ENCODE measurements at regions not wholly inside any gene's neighbourhood (a gene's known extent, or its start where the extent isn't known, plus 50 kb on each side); places are given as distances from the start of the nearest gene placed in this dataset.

GRCh38 chr10:16352146-16352545 lies 84.7 kb upstream of the PTER start:
- Histone ChIP-seq H2BK15ac (ENCODE audit: low read length) (no peak overlapping the region), H3K27ac (ENCODE audit: low read depth, low read length) (no peak overlapping the region), H2BK5ac (ENCODE audit: low read depth, low read length) (no peak overlapping the region), H2BK120ac (replicated peaks; ENCODE audit: low read depth, low read length) (no peak overlapping the region), H2BK20ac (ENCODE audit: low read length) (no peak overlapping the region), H2BK12ac (ENCODE audit: low read depth, low read length) (no peak overlapping the region), H3K14ac (ENCODE audit: insufficient read length) (no peak overlapping the region), H4K5ac (ENCODE audit: insufficient read length, low read depth, low read length) (no peak overlapping the region), H4K91ac (replicated peaks; ENCODE audit: insufficient read length, low read length) (no peak overlapping the region), H3K23me2 (ENCODE audit: low read depth, low read length) (no peaks in the 10 kb centered on the region), H2AFZ (ENCODE audit: low read length) (no peak overlapping the region), H3K9ac (replicated peaks in 1 of 4; ENCODE audit: extremely low read depth in 1 of 4, low read depth in 3 of 4, low read length in 3 of 4) (no peak overlapping the region), H2AK5ac (ENCODE audit: low read depth, low read length) (no peak overlapping the region), H3K4me3 (ENCODE audit: extremely low read depth in 1 of 4, insufficient read depth in 2 of 4, low read depth in 3 of 4, low read length in 4 of 4) (no peak overlapping the region), H3K4me2 (ENCODE audit: insufficient read depth in 1 of 2, low read depth in 2 of 2, low read length in 2 of 2) (no peak overlapping the region), H3K9me3 (ENCODE audit: insufficient read depth in 2 of 2, low read depth in 1 of 2, low read length in 1 of 2) (0 out of 4 replicates have a peak, but pooled peaks cover 0 to 3% of the 10 kb centered on the region in 2 experiments), H3K79me2 (ENCODE audit: control insufficient read depth in 1 of 2, insufficient read depth in 2 of 2, low read length in 2 of 2) (no peaks in the 10 kb centered on the region), H3K79me1 (ENCODE audit: low read depth, low read length) (no peaks in the 10 kb centered on the region), H3K56ac (replicated peaks; ENCODE audit: insufficient read length, low read depth, low read length) (no peak overlapping the region), H3K36me3 (ENCODE audit: control insufficient read depth in 2 of 4, insufficient read depth in 4 of 4, low read length in 3 of 4) (peaks cover 0 to 9% (median 0%) of the 10 kb centered on the region in 4 experiments; a peak in 2 of 8 replicates), H3K23ac (ENCODE audit: insufficient read length) (no peak overlapping the region), H3K4ac (replicated peaks; ENCODE audit: insufficient read length, low read depth, low read length) (no peak overlapping the region), H3K27me3 (replicated peaks in 1 of 4; ENCODE audit: control insufficient read depth in 3 of 4, extremely low read depth in 1 of 4, insufficient read depth in 3 of 4, low read length in 3 of 4) (no peaks in the 10 kb centered on the region), H4K8ac (ENCODE audit: extremely low read depth, insufficient read depth, low read length) (no peak overlapping the region), H3K4me1 (replicated peaks in 1 of 4; ENCODE audit: control insufficient read depth in 3 of 4, insufficient read depth in 4 of 4, low read length in 3 of 4) (peaks cover 0 to 4% (median 1%) of the 10 kb centered on the region in 4 experiments; a peak in 1 of 7 replicates), H3K18ac (ENCODE audit: extremely low read depth, low read length) (no peak overlapping the region), H4K20me1 (replicated peaks in 1 of 2; ENCODE audit: control insufficient read depth in 1 of 2, insufficient read depth in 2 of 2, low read length in 2 of 2) (no peaks in the 10 kb centered on the region)
- ChIA-PET POLR2A (ENCODE audit: partially characterized antibody) (no interaction called here), CTCF (ENCODE audit: partially characterized antibody) (interaction anchor here (0.5 kb wide), 1 partner anchor 425 kb away, joined by 3 read pairs; no protein-coding TSS in a partner anchor)
- TF ChIP-seq BRCA1 (IDR thresholded peaks at IDR 0.05; ENCODE audit: low read depth, low read length): no peak
- TF ChIP-seq CHD1 (IDR thresholded peaks at IDR 0.05; ENCODE audit: low read depth, low read length): no peak
- no peak for TF ChIP-seq POLR2AphosphoS5 (IDR thresholded peaks at IDR 0.05; ENCODE audit: low read depth, low read length)
- TF ChIP-seq RNF2 (IDR thresholded peaks at IDR 0.05; ENCODE audit: borderline replicate concordance, low read depth, low read length, missing control alignments, poor library complexity, severe bottlenecking): no peak
- TF ChIP-seq RAD21 (IDR thresholded peaks at IDR 0.05 in 1 of 2, conservative IDR thresholded peaks at IDR 0.05 in 1 of 2; ENCODE audit: low read depth in 2 of 2, low read length in 2 of 2): no peak
- no peak for TF ChIP-seq SRF (IDR thresholded peaks at IDR 0.05; ENCODE audit: low read depth, low read length)
- TF ChIP-seq SP1 (IDR thresholded peaks at IDR 0.05; ENCODE audit: low read depth, low read length): no peak
- TF ChIP-seq GTF2F1 (IDR thresholded peaks at IDR 0.05; ENCODE audit: borderline replicate concordance, low read depth, low read length): no peak
- DNase-seq (ENCODE audit: low read depth in 1 of 2, low spot score in 2 of 2) (no peak), FAIRE-seq (no peak)
- 91% methylated on average over 5 of the region's 5 CpGs; no CpG with 5 or more reads in 1 of the 2 experiments for WGBS, 2 experiments (ENCODE audit: extremely low coverage in 1 of 2, insufficient coverage in 1 of 2, insufficient read length in 1 of 2, insufficient replicate concordance in 2 of 2, low coverage in 1 of 2, low lambda C conversion rate in 2 of 2, missing lambda C conversion rate in 1 of 2)
